GM13977 (cell line): ENCODE measurements at regions not wholly inside any gene's neighbourhood (a gene's known extent, or its start where the extent isn't known, plus 50 kb on each side); places are given as distances from the start of the nearest gene placed in this dataset.

ENCODE experiments used
- DNase-seq: peaks from one replicate; pipeline ENCODE4 v3.0.0; 2012; ENCODE audit warnings: low spot score
- in situ Hi-C: fragments of 300-500 bp; cut with MboI; formaldehyde crosslinking; loops from one replicate; pipeline ENCODE4 v1.12.0; 2022; ENCODE audit warnings: low sequenced_read_pairs, low pct_unique_long_range_greater_than_20kb, mixed read lengths, inconsistent platforms; ENCODE audit not compliant: unreplicated experiment
- TF ChIP-seq, protein P1 (sequence below): IDR thresholded peaks from 2 replicates; pipeline ENCODE4 v1.5.1; 2012; ENCODE audit warnings: mild to moderate bottlenecking, control low read depth; ENCODE audit not compliant: insufficient read depth; ENCODE audit errors: extremely low read depth, missing control alignments

DNA sequence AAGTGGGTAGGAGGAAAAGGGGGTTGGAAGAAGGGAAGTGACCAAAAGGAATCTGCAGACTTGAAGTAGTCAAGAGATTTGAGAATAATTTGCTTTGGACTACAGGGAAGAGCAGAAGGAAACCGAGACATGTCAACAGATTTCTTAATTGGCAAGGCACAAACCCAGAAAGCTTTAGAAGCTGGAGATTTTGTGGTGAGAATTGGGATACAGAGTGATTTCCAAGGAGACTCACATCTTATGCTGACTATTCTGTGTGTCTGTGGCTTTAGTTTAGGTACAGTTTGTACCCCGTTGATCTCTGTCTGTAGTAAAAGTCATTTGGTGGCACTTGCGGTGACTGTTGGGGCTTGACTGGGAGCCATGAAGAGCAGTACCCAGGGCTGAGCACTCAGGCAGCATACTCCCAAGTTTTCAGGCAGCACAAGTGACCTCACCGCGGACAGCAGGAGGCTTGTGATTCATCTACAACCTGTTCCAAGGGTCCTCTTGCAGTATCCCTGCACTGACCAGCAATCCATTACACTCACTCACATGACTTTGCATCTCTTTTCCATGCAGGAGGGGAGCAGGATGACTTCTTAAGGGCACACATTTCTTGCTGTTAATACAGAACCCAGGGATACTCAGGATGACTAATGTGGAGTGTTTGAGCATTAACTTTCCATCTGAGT lies 97.1 kb upstream of the TNP1 start:
- in situ Hi-C loops = no loop called here
- no peak for DNase-seq
- TF ChIP-seq, protein P1, sequence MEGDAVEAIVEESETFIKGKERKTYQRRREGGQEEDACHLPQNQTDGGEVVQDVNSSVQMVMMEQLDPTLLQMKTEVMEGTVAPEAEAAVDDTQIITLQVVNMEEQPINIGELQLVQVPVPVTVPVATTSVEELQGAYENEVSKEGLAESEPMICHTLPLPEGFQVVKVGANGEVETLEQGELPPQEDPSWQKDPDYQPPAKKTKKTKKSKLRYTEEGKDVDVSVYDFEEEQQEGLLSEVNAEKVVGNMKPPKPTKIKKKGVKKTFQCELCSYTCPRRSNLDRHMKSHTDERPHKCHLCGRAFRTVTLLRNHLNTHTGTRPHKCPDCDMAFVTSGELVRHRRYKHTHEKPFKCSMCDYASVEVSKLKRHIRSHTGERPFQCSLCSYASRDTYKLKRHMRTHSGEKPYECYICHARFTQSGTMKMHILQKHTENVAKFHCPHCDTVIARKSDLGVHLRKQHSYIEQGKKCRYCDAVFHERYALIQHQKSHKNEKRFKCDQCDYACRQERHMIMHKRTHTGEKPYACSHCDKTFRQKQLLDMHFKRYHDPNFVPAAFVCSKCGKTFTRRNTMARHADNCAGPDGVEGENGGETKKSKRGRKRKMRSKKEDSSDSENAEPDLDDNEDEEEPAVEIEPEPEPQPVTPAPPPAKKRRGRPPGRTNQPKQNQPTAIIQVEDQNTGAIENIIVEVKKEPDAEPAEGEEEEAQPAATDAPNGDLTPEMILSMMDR = no peak

DNA sequence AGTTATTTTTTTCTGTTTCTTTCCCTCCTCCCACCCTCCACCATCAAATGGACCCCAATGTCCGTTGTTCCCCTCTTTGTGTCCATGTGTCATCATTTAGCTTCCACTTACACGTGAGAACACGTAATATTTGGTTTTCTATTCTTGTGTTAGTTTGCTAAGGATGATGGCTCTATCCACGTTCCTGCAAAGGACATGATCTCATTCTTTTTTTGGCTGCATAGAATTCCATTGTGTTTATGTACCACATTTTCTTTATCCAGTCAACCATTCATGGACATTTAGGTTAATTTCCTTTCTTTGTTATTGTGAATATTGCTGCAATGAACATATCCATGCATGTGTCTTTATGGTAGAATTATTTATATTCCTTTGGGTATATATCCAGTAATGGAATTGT lies 91.3 kb upstream of the TNP1 start:
- TF ChIP-seq, protein P1 = no peak
- in situ Hi-C loops = no loop called here
- DNase-seq = no peak

DNA sequence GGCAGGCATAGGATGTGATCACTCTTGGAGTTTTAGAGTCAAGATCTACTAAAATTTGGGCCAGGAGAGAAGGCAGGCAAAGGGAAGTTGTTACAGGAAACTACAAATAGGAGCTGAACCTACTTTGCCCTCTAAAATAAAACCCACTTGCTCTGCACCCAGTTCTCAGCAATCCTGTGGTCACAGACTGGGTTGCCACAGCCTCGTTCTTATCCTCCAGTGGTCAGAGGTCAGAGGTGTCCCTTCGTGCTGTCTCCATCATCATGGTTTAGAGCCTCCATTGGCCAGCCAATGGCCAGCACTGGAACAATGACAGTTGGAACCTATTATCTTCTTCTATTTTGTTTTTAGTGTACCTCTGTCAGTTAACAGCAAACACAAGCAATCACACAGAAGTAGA lies 90.7 kb upstream of the TNP1 start:
- no peak for DNase-seq
- in situ Hi-C loops = no loop called here
- TF ChIP-seq, protein P1 = no peak

DNA sequence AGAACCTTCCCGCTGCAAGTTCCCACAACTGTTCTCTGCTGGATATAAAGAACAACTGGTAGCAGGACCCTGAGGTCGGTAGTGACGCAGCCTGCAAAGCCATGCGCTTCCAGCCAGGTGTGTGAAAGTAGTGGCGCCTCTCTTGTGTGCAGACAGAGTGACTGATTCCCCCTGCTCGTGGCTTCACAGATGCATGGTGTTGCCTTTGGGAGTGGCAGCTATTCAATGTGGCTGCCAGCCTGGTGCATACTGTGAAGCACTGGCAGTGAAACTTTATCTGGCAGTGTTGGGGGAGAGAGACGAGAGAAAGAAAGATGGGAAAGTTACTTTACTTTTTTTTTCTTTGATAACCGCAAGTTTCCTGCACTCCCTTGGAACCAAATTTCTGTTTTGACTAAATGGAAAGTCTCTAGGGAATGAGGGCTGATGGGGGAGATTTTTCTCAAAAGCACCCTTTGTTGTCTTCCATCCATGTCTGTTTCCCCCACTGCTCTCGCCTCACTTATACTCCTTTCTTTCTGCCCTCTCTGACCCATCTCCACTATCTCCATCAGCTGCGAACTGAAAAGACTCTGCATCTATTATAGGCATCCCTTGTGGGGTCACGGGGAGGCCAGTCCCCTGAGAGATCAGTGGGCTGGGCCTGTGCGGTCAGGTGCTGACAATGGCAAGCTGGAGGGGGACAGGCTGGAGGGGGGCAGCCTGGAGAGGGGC lies 90.0 kb upstream of the TNP1 start:
- TF ChIP-seq, protein P1 = no peak
- in situ Hi-C loops = no loop called here
- no peak for DNase-seq

DNA sequence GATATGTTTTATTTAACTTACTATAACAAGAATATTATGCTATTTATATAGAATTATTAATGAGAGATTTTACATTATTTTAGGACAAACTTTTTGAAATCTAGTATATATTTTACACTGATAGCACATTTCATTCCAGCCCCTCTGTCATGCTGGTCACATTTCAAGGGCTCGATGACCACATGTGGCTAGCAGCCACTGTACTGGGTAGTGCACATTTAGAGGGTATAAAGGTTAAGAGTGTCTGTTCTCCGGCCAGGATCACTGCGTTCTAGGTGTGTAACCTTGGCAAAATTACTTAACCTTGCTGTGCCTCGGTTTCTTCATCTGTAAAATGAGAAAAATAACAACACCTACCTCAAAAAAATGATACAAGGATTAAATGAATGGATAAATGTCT lies 87.2 kb upstream of the TNP1 start:
- in situ Hi-C loops = no loop called here
- DNase-seq = no peak
- TF ChIP-seq, protein P1 = no peak

DNA sequence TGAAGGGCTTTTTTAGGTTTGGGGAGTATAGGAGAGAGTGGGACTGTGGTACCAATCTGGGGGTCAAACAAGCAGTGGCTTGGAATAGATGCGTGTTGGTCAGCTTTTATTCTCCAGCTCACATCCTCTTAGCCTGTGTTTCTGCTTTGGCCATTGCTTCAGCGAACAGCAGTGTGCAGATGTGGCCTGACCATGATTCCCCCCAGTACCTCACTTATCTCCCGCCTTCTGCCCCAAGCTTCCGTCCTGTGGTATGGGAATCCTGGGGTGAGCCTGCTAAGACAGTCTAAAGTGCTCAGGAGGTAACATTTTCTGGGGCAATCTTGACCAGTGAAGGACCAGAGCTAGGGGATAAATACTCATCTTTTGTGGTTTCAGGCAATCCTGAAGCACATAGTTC lies 84.9 kb upstream of the TNP1 start:
- DNase-seq = no peak
- TF ChIP-seq, protein P1 = no peak
- in situ Hi-C loops = no loop called here
